GM12878 (cell line): ENCODE measurements at regions not wholly inside any gene's neighbourhood (a gene's known extent, or its start where the extent isn't known, plus 50 kb on each side); places are given as distances from the start of the nearest gene placed in this dataset.

Experiments
- ATAC-seq: fragments of 200-7000 bp; cut with Tn5 transposase; 3 replicates; pipeline ENCODE4 v1.9.1; 2020; ENCODE audit warnings: mild to moderate bottlenecking, moderate library complexity
- BruUV-seq: library from RNA; stranded (reverse); fragments of 400-500 nt; replicated peaks from 2 replicates; lab custom pipeline; 2021; lab: Mats Ljungman, UMichigan
- CTCF ChIA-PET: fragments of 300-600 bp; sonication (Branson Sonifier 250); formaldehyde crosslinking; extraction: SDS; loops from one replicate; lab custom pipeline; 2021; ENCODE audit warnings: inconsistent platforms; lab: Yijun Ruan, JAX
- POLR2A ChIA-PET: fragments of 350-600 bp; formaldehyde crosslinking; extraction: SDS; loops from one replicate; lab custom pipeline; 2021; ENCODE audit warnings: inconsistent platforms; lab: Charles Lee
- RAD21 ChIA-PET: fragments of 300-600 bp; sonication (Branson Sonifier 250); formaldehyde crosslinking; loops from one replicate; lab custom pipeline; 2023; ENCODE audit warnings: antibody characterized with exemption; ENCODE audit not compliant: unreplicated experiment; lab: Charles Lee
- SMC1A ChIA-PET: fragments of 300-600 bp; sonication (Branson Sonifier 250); formaldehyde crosslinking; loops from one replicate; lab custom pipeline; 2023; ENCODE audit not compliant: unreplicated experiment, uncharacterized antibody; lab: Charles Lee
- DNase-seq: peaks from one replicate; pipeline ENCODE4 v3.0.0-alpha.2; 2011; ENCODE audit warnings: low read depth, low spot score
- FAIRE-seq: peaks from 3 replicates; lab custom pipeline; 2011; peaks lifted over from hg19 to GRCh38; lab: Jason Lieb, UNC
- H2AFZ ChIP-seq: 2 replicates; pipeline ENCODE4 v1.6.0; 2011; ENCODE audit warnings: low read depth, low read length, control low read depth; ENCODE audit not compliant: control insufficient read depth
- H3K27ac ChIP-seq: 2 replicates; pipeline ENCODE4 v1.5.1; 2011; ENCODE audit warnings: control low read depth; ENCODE audit not compliant: control insufficient read depth, insufficient read depth
- H3K27me3 ChIP-seq, 2 experiments: replicated peaks in 1 of 2; 2 replicates each; pipeline versions ENCODE4 v1.6.0 to v1.6.1; 2011; ENCODE audit warnings: low read length in 1 of 2; ENCODE audit not compliant: control insufficient read depth in 2 of 2, insufficient read depth in 2 of 2
- H3K36me3 ChIP-seq, 2 experiments: 2 replicates each; pipeline ENCODE4 v1.5.1; 2011; ENCODE audit warnings: low read length in 1 of 2; ENCODE audit not compliant: control insufficient read depth in 2 of 2, insufficient read depth in 2 of 2
- H3K4me1 ChIP-seq: 2 replicates; pipeline ENCODE4 v1.6.1; 2011; ENCODE audit warnings: mild to moderate bottlenecking, low read length, moderate library complexity, mixed read lengths; ENCODE audit not compliant: control insufficient read depth, insufficient read depth
- H3K4me2 ChIP-seq: 2 replicates; pipeline ENCODE4 v1.6.0; 2011; ENCODE audit warnings: control low read depth; ENCODE audit not compliant: control insufficient read depth, insufficient read depth
- H3K4me3 ChIP-seq: fragments of 200-600 bp; sonication (generic); 2 replicates; pipeline ENCODE4 v1.5.1; 2016
- H3K79me2 ChIP-seq: 2 replicates; pipeline ENCODE4 v1.6.0; 2011; ENCODE audit warnings: low read length; ENCODE audit not compliant: control insufficient read depth, insufficient read depth
- H3K9ac ChIP-seq: 2 replicates; pipeline ENCODE4 v1.8.0; 2011; ENCODE audit warnings: low read length, control low read depth, mixed read lengths; ENCODE audit not compliant: control insufficient read depth, insufficient read depth
- H3K9me3 ChIP-seq: replicated peaks from 3 replicates; pipeline ENCODE4 v1.5.1; 2011; ENCODE audit warnings: mild to moderate bottlenecking, low read length; ENCODE audit not compliant: control insufficient read depth, insufficient read depth
- H4K20me1 ChIP-seq: 2 replicates; pipeline ENCODE4 v1.6.0; 2011; ENCODE audit not compliant: control insufficient read depth, insufficient read depth
- CREM ChIP-seq: IDR thresholded peaks from 2 replicates; pipeline ENCODE4 v1.6.1; 2014; ENCODE audit warnings: antibody characterized with exemption, low read depth
- ETV6 ChIP-seq, 2 experiments: fragments of 450-650 bp in 1 of 2; IDR thresholded peaks in 1 of 2; conservative IDR thresholded peaks in 1 of 2; 2 replicates each; pipeline ENCODE4 v1.6.1; 2014; ENCODE audit warnings: antibody characterized with exemption in 1 of 2, borderline replicate concordance in 1 of 2, low read depth in 1 of 2, mild to moderate bottlenecking in 1 of 2, moderate library complexity in 1 of 2
- FOS ChIP-seq: IDR thresholded peaks from 3 replicates; pipeline ENCODE4 v1.6.1; 2011; ENCODE audit warnings: borderline replicate concordance; ENCODE audit not compliant: insufficient read length; ENCODE audit errors: extremely low read depth
- HDAC2 ChIP-seq: fragments of 200-600 bp; sonication (generic); IDR thresholded peaks from 2 replicates; pipeline ENCODE4 v1.6.1; 2017
- SIX5 ChIP-seq: IDR thresholded peaks from 2 replicates; pipeline ENCODE4 v1.6.1; 2011; ENCODE audit warnings: mild to moderate bottlenecking, low read depth, low read length, moderate library complexity; ENCODE audit not compliant: severe bottlenecking
- WGBS: methylation state at CpG from one replicate; pipeline ENCODE4 v1.1.6; 2016; ENCODE audit warnings: low lambda C conversion rate; ENCODE audit not compliant: insufficient replicate concordance, insufficient coverage; ENCODE audit errors: missing lambda C conversion rate; 5-methylcytosine and 5-hydroxymethylcytosine counted together
- in situ Hi-C: fragments of 300-500 bp; cut with MboI; formaldehyde crosslinking; loops from 9 replicates; pipeline ENCODE4 v1.14.3; 2018; ENCODE audit warnings: mixed read lengths
- intact Hi-C: fragments of 100-400 bp; cut with micrococcal nuclease; formaldehyde crosslinking; loops from one replicate; pipeline ENCODE4 v1.14.2; 2022; ENCODE audit not compliant: unreplicated experiment

GRCh38 chr14:49191380-49191779, 394.8 kb downstream of the RPS29 start:
- no peak overlapping the region for H3K4me2 ChIP-seq
- peaks cover 4% of the 10 kb centered on the region; the same call in 1 of the 2 replicates for H3K4me1 ChIP-seq
- ChIA-PET RAD21 (no interaction called here), POLR2A (no interaction called here), CTCF (no interaction called here), SMC1A (no interaction called here)
- no peaks in the 10 kb centered on the region for H3K9me3 ChIP-seq
- no peak overlapping the region for H3K4me3 ChIP-seq
- ATAC-seq (no peak), DNase-seq (no peak)
- intact Hi-C loops: no loop called here
- H3K9ac ChIP-seq: no peak overlapping the region
- no peaks in the 10 kb centered on the region for H3K79me2 ChIP-seq
- no peaks in the 10 kb centered on the region for H4K20me1 ChIP-seq
- in situ Hi-C loops: no loop called here
- H2AFZ ChIP-seq: no peak overlapping the region
- 57% methylated on average over 5 of the region's 5 CpGs for WGBS
- H3K27ac ChIP-seq: no peak overlapping the region
- TF ChIP-seq SIX5: no peak
- TF ChIP-seq, all 136 proteins: peak for 0
- FAIRE-seq: no peak
- Histone ChIP-seq H3K36me3 (no peaks in the 10 kb centered on the region), H3K27me3 (no peaks in the 10 kb centered on the region)
- BruUV-seq: no TSS peak

- Histone ChIP-seq H3K9me3 (no peaks in the 10 kb centered on the region), H3K27me3 (no peaks in the 10 kb centered on the region), H3K79me2 (no peaks in the 10 kb centered on the region), H4K20me1 (no peaks in the 10 kb centered on the region), H3K27ac (no peak overlapping the region), H3K4me3 (no peak overlapping the region), H2AFZ (no peak overlapping the region), H3K36me3 (no peaks in the 10 kb centered on the region), H3K4me2 (no peak overlapping the region), H3K9ac (no peak overlapping the region), H3K4me1 (peaks cover 4% of the 10 kb centered on the region; the same call in 1 of the 2 replicates)
- CTCF ChIA-PET: no interaction called here
- in situ Hi-C loops (no loop called here), intact Hi-C loops (no loop called here)
- SMC1A ChIA-PET: no interaction called here
- RAD21 ChIA-PET: no interaction called here
- TF ChIP-seq FOS: no peak
- TF ChIP-seq CREM: no peak
- TF ChIP-seq HDAC2: no peak
- TF ChIP-seq ETV6 (conservative IDR thresholded peaks at IDR 0.05 in 1 of 2, IDR thresholded peaks at IDR 0.05 in 1 of 2; ENCODE audit: borderline replicate concordance in 1 of 2, low read depth in 1 of 2): no peak
- DNase-seq (no peak), FAIRE-seq (no peak), ATAC-seq (no peak)
- 7% methylated on average over 1 of the region's 1 CpG for WGBS
- POLR2A ChIA-PET: interaction anchor here (0.7 kb wide), 1 partner anchor 348 kb away, joined by 5 read pairs; no protein-coding TSS in a partner anchor
- BruUV-seq: no TSS peak
Measured at GRCh38 chr14:49189375-49189774, 396.8 kb downstream of the RPS29 start.
